ENCODE measurements at regions not wholly inside any gene's neighbourhood (a gene's known extent, or its start where the extent isn't known, plus 50 kb on each side); places are given as distances from the start of the nearest gene placed in this dataset.

DNA sequence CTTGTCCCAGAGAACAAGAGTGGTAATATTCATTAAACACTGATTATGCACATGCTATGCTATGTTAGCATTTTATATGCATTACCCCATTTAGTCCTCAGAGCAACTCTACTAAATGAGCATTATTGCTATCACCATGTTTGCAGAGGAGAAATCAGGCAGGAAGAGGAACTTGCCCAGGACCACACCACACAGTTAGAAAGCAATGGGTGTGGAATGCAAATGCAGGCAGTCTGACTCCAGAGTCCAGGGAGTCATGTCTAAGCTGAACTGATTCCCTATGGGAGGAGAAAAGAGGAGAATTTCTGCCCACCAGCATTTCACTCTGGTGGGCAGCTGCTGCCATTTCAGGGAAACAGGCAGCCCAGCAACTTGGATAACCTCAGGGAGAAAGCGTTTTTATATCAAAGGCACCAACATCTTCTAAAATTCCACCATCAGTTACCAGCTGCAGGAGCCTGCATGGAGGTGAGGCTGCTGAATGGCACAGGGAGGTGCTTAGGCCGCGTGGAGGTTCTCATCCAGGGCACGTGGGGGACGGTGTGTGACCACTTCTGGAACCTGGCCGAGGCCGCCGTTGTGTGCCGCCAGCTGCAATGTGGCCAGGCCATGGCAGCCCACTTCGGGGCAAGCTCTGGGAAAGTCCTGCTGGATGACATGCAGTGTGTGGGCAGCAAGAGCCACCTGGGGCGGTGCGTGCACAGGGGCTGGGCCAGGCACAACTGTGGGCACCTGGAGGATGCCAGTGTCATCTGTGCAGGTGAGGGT, 68.2 kb upstream of the C10orf120 start:
- TF ChIP-seq, protein P1, sequence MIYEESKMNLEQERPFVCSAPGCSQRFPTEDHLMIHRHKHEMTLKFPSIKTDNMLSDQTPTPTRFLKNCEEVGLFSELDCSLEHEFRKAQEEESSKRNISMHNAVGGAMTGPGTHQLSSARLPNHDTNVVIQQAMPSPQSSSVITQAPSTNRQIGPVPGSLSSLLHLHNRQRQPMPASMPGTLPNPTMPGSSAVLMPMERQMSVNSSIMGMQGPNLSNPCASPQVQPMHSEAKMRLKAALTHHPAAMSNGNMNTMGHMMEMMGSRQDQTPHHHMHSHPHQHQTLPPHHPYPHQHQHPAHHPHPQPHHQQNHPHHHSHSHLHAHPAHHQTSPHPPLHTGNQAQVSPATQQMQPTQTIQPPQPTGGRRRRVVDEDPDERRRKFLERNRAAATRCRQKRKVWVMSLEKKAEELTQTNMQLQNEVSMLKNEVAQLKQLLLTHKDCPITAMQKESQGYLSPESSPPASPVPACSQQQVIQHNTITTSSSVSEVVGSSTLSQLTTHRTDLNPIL (CRISPR knock-in tag; IDR thresholded peaks at IDR 0.05; ENCODE audit: low read depth), result no peak
- no peak for TF ChIP-seq PPARA (CRISPR knock-in tag; IDR thresholded peaks at IDR 0.05; ENCODE audit: borderline replicate concordance)
- TF ChIP-seq ZFP3 (CRISPR knock-in tag; IDR thresholded peaks at IDR 0.05), result no peak
- TF ChIP-seq, protein P2, sequence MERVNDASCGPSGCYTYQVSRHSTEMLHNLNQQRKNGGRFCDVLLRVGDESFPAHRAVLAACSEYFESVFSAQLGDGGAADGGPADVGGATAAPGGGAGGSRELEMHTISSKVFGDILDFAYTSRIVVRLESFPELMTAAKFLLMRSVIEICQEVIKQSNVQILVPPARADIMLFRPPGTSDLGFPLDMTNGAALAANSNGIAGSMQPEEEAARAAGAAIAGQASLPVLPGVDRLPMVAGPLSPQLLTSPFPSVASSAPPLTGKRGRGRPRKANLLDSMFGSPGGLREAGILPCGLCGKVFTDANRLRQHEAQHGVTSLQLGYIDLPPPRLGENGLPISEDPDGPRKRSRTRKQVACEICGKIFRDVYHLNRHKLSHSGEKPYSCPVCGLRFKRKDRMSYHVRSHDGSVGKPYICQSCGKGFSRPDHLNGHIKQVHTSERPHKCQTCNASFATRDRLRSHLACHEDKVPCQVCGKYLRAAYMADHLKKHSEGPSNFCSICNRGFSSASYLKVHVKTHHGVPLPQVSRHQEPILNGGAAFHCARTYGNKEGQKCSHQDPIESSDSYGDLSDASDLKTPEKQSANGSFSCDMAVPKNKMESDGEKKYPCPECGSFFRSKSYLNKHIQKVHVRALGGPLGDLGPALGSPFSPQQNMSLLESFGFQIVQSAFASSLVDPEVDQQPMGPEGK (CRISPR knock-in tag; IDR thresholded peaks at IDR 0.05; ENCODE audit: borderline replicate concordance), result no peak
- no peak for TF ChIP-seq ZNF8 (CRISPR knock-in tag; IDR thresholded peaks at IDR 0.05)
- TF ChIP-seq, protein P3, sequence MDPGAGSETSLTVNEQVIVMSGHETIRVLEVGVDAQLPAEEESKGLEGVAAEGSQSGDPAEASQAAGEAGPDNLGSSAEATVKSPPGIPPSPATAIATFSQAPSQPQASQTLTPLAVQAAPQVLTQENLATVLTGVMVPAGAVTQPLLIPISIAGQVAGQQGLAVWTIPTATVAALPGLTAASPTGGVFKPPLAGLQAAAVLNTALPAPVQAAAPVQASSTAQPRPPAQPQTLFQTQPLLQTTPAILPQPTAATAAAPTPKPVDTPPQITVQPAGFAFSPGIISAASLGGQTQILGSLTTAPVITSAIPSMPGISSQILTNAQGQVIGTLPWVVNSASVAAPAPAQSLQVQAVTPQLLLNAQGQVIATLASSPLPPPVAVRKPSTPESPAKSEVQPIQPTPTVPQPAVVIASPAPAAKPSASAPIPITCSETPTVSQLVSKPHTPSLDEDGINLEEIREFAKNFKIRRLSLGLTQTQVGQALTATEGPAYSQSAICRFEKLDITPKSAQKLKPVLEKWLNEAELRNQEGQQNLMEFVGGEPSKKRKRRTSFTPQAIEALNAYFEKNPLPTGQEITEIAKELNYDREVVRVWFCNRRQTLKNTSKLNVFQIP (CRISPR knock-in tag; IDR thresholded peaks at IDR 0.05; ENCODE audit: borderline replicate concordance, low read depth), result no peak
- TF ChIP-seq ZNF565 (CRISPR knock-in tag; conservative IDR thresholded peaks at IDR 0.05; ENCODE audit: low read depth), result no peak
- TF ChIP-seq RARB (CRISPR knock-in tag; IDR thresholded peaks at IDR 0.05), result no peak
- TF ChIP-seq ISL1 (CRISPR knock-in tag; IDR thresholded peaks at IDR 0.05), result no peak
- no peak for TF ChIP-seq ZNF70 (CRISPR knock-in tag; IDR thresholded peaks at IDR 0.05)
- no peak for TF ChIP-seq ZC3H10 (CRISPR knock-in tag; IDR thresholded peaks at IDR 0.05)
- no peak for TF ChIP-seq ARNTL (CRISPR knock-in tag; IDR thresholded peaks at IDR 0.05; ENCODE audit: borderline replicate concordance, low read depth)

Measured in SK-N-SH treated with all-trans-retinoic acid at 6 μM for 48 hours (cell line).